Liver (tissue), 8 donors: ENCODE measurements at regions not wholly inside any gene's neighbourhood (a gene's known extent, or its start where the extent isn't known, plus 50 kb on each side); places are given as distances from the start of the nearest gene placed in this dataset.

Experiments used
- DNase-seq: peaks from one replicate; pipeline ENCODE4 v3.0.0-alpha.2; 2017; ENCODE audit warnings: low spot score
- H3K27ac ChIP-seq, 2 donors: one replicate each; pipeline ENCODE4 v1.7.0; 2013; ENCODE audit warnings: inconsistent platforms in 2 of 2, low read length in 2 of 2, control low read depth in 1 of 2, low read depth in 1 of 2, mild to moderate bottlenecking in 1 of 2
- H3K27me3 ChIP-seq, 4 donors: one replicate each; pipeline versions ENCODE4 v1.6.1 to v1.7.0; 2013; ENCODE audit warnings: low read length in 3 of 4, inconsistent platforms in 1 of 4, mild to moderate bottlenecking in 1 of 4, moderate library complexity in 1 of 4; ENCODE audit not compliant: control insufficient read depth in 4 of 4, insufficient read depth in 4 of 4
- H3K36me3 ChIP-seq, 4 donors: one replicate each; pipeline versions ENCODE4 v1.6.1 to v1.7.0; 2013; ENCODE audit warnings: low read length in 3 of 4, mild to moderate bottlenecking in 3 of 4, low read depth in 1 of 4, moderate library complexity in 1 of 4; ENCODE audit not compliant: control insufficient read depth in 4 of 4, insufficient read depth in 3 of 4
- H3K4me1 ChIP-seq, 4 donors: one replicate each; pipeline versions ENCODE4 v1.6.1 to v1.7.0; 2013; ENCODE audit warnings: low read length in 3 of 4, mild to moderate bottlenecking in 3 of 4, moderate library complexity in 1 of 4; ENCODE audit not compliant: control insufficient read depth in 4 of 4, insufficient read depth in 4 of 4
- H3K4me3 ChIP-seq, 3 donors: one replicate each; pipeline versions ENCODE4 v1.6.1 to v1.7.0; 2013; ENCODE audit warnings: low read length in 3 of 3, control low read depth in 1 of 3, low read depth in 1 of 3, mild to moderate bottlenecking in 1 of 3
- H3K9ac ChIP-seq, 2 donors: one replicate each; pipeline ENCODE4 v1.7.0; 2013; ENCODE audit warnings: low read length in 2 of 2, mild to moderate bottlenecking in 2 of 2, moderate library complexity in 2 of 2, control low read depth in 1 of 2, low read depth in 1 of 2
- H3K9me3 ChIP-seq, 4 donors: one replicate each; pipeline versions ENCODE4 v1.6.1 to v1.7.0; 2013; ENCODE audit warnings: low read length in 3 of 4; ENCODE audit not compliant: control insufficient read depth in 4 of 4
- EGR1 ChIP-seq, 2 donors: IDR thresholded peaks; 2 replicates each; pipeline ENCODE4 v1.6.1; 2016 to 2018; ENCODE audit warnings: antibody characterized with exemption in 2 of 2, low read depth in 2 of 2
- FOXA1 ChIP-seq: IDR thresholded peaks from 2 replicates; pipeline ENCODE4 v1.6.1; 2016; ENCODE audit warnings: antibody characterized with exemption
- GABPA ChIP-seq, 2 donors: IDR thresholded peaks in 1 of 2; conservative IDR thresholded peaks in 1 of 2; 2 replicates each; pipeline ENCODE4 v1.6.1; 2016; ENCODE audit warnings: antibody characterized with exemption in 2 of 2, mild to moderate bottlenecking in 1 of 2, moderate library complexity in 1 of 2
- HNF4A ChIP-seq, 2 donors: conservative IDR thresholded peaks; 2 replicates each; pipeline ENCODE4 v1.6.1; 2016; ENCODE audit warnings: antibody characterized with exemption in 2 of 2, mild to moderate bottlenecking in 2 of 2
- HNF4G ChIP-seq: IDR thresholded peaks from 2 replicates; pipeline ENCODE4 v1.6.1; 2016; ENCODE audit warnings: antibody characterized with exemption
- JUND ChIP-seq, 2 donors: IDR thresholded peaks; 2 replicates each; pipeline ENCODE4 v1.6.1; 2016; ENCODE audit warnings: antibody characterized with exemption in 2 of 2
- MAX ChIP-seq: IDR thresholded peaks from 2 replicates; pipeline ENCODE4 v1.6.1; 2016; ENCODE audit warnings: antibody characterized with exemption
- NR2F2 ChIP-seq: IDR thresholded peaks from 2 replicates; pipeline ENCODE4 v1.6.1; 2016; ENCODE audit warnings: antibody characterized with exemption
- RAD21 ChIP-seq, 2 donors: IDR thresholded peaks; 2 replicates each; pipeline ENCODE4 v1.6.1; 2016; ENCODE audit warnings: antibody characterized with exemption in 2 of 2, mild to moderate bottlenecking in 2 of 2
- REST ChIP-seq: IDR thresholded peaks from 2 replicates; pipeline ENCODE4 v1.6.1; 2016; ENCODE audit warnings: antibody characterized with exemption, mild to moderate bottlenecking
- RXRA ChIP-seq, 2 donors: IDR thresholded peaks; 2 replicates each; pipeline ENCODE4 v1.6.1; 2017 to 2018; ENCODE audit warnings: antibody characterized with exemption in 2 of 2, mild to moderate bottlenecking in 1 of 2
- SP1 ChIP-seq: IDR thresholded peaks from 2 replicates; pipeline ENCODE4 v1.6.1; 2018; ENCODE audit warnings: antibody characterized with exemption, mild to moderate bottlenecking
- TAF1 ChIP-seq: conservative IDR thresholded peaks from 2 replicates; pipeline ENCODE4 v1.6.1; 2016; ENCODE audit warnings: antibody characterized with exemption, mild to moderate bottlenecking
- YY1 ChIP-seq: IDR thresholded peaks from 2 replicates; pipeline ENCODE4 v1.6.1; 2016; ENCODE audit warnings: antibody characterized with exemption, mild to moderate bottlenecking
- WGBS: extraction: QIAGEN DNeasy Blood & Tissue Kit; methylation state at CpG from one replicate; pipeline ENCODE4 v1.1.7; 2013; 5-methylcytosine and 5-hydroxymethylcytosine counted together
- TF ChIP-seq, protein P1 (sequence below): fragments of 150-350 bp; IDR thresholded peaks from 2 replicates; pipeline ENCODE4 v1.5.1; 2017; ENCODE audit warnings: improper control_type of control experiment, low read depth, low read length; ENCODE audit not compliant: missing input control
- TF ChIP-seq, protein P2 (sequence below): IDR thresholded peaks from 2 replicates; pipeline ENCODE4 v1.6.1; 2016; ENCODE audit warnings: antibody characterized with exemption
- donor health status: healthy.
- donor health status: healthy.
- donor health status: healthy.
- donor health status: healthy.
- donor health status: healthy.

GRCh38 chr15:98369081-98369716 is 279.1 kb upstream of the IGF1R start:
- no peak overlapping the region for H3K9ac ChIP-seq
- H3K27me3 ChIP-seq, result peaks cover 0 to 3% (median 0%) of the 10 kb centered on the region in 4 donors
- no peaks in the 10 kb centered on the region for H3K9me3 ChIP-seq
- H3K4me1 ChIP-seq, result no peaks in the 10 kb centered on the region
- no peaks in the 10 kb centered on the region for H3K36me3 ChIP-seq
- DNase-seq, result no peak
- WGBS, result 76% methylated on average over 3 of the region's 3 CpGs
- no peak for TF ChIP-seq REST
- no peak for TF ChIP-seq EGR1 (IDR thresholded peaks at IDR 0.05; ENCODE audit: low read depth in 2 of 2)
- no peak for TF ChIP-seq SP1
- no peak for TF ChIP-seq GABPA (IDR thresholded peaks at IDR 0.05 in 1 of 2, conservative IDR thresholded peaks at IDR 0.05 in 1 of 2)
- TF ChIP-seq TAF1, result no peak
- no peak for TF ChIP-seq YY1
- TF ChIP-seq MAX, result no peak
- no peak for TF ChIP-seq RAD21 (IDR thresholded peaks at IDR 0.05)
- no peak for TF ChIP-seq JUND (IDR thresholded peaks at IDR 0.05)
- TF ChIP-seq, protein P1, sequence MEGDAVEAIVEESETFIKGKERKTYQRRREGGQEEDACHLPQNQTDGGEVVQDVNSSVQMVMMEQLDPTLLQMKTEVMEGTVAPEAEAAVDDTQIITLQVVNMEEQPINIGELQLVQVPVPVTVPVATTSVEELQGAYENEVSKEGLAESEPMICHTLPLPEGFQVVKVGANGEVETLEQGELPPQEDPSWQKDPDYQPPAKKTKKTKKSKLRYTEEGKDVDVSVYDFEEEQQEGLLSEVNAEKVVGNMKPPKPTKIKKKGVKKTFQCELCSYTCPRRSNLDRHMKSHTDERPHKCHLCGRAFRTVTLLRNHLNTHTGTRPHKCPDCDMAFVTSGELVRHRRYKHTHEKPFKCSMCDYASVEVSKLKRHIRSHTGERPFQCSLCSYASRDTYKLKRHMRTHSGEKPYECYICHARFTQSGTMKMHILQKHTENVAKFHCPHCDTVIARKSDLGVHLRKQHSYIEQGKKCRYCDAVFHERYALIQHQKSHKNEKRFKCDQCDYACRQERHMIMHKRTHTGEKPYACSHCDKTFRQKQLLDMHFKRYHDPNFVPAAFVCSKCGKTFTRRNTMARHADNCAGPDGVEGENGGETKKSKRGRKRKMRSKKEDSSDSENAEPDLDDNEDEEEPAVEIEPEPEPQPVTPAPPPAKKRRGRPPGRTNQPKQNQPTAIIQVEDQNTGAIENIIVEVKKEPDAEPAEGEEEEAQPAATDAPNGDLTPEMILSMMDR, result no peak
- no peak for TF ChIP-seq RXRA (IDR thresholded peaks at IDR 0.05)
- TF ChIP-seq, protein P2, sequence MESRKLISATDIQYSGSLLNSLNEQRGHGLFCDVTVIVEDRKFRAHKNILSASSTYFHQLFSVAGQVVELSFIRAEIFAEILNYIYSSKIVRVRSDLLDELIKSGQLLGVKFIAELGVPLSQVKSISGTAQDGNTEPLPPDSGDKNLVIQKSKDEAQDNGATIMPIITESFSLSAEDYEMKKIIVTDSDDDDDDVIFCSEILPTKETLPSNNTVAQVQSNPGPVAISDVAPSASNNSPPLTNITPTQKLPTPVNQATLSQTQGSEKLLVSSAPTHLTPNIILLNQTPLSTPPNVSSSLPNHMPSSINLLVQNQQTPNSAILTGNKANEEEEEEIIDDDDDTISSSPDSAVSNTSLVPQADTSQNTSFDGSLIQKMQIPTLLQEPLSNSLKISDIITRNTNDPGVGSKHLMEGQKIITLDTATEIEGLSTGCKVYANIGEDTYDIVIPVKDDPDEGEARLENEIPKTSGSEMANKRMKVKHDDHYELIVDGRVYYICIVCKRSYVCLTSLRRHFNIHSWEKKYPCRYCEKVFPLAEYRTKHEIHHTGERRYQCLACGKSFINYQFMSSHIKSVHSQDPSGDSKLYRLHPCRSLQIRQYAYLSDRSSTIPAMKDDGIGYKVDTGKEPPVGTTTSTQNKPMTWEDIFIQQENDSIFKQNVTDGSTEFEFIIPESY, result no peak
- TF ChIP-seq HNF4A (conservative IDR thresholded peaks at IDR 0.05), result no peak
- TF ChIP-seq FOXA1, result no peak
- TF ChIP-seq HNF4G, result no peak
- TF ChIP-seq NR2F2, result no peak
- no peak overlapping the region for H3K27ac ChIP-seq
- H3K4me3 ChIP-seq, result no peak overlapping the region
